ENCODE measurements at regions not wholly inside any gene's neighbourhood (a gene's known extent, or its start where the extent isn't known, plus 50 kb on each side); places are given as distances from the start of the nearest gene placed in this dataset.

DNA sequence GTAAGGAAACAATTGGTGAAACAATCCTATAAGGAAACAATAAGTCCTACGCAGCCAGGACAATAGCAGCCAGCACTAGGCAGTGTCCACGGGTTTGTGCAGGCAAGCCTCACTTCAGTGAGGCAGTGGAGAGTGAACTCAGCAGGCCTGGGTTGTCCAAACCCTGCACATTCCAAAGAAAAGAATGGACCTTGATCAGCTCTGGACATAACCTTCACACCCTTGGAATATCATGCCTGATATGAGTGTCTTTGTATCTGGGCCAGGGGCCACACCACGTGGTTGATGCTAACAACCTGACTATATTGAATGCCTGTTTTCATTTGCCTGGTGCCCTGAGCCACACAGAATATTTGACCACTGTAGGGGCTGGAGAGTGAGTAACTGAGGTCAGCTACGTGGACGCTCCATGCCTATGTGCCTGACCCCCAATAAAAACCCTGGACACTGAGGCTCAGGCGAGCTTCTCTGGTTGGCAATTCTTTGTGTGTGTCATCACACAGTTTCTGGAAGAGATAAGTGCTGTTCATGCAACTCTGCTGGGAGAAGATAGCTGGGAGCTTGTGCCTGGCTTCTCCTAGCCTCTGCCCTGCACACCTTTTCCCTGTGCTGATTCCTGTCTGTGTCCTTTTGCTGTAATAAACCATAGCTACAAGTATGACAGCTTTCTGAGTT, 81.4 kb upstream of the NCOR2 start:
- no peak overlapping the region for H3K27ac ChIP-seq (ENCODE audit: low read length)
- Mint-ChIP-seq H3K36me3 (no peaks in the 10 kb centered on the region), H3K9me3 (peaks cover 0 to 3% of the 10 kb centered on the region in 2 donors), H3K4me1 (peaks cover 5 to 15% of the 10 kb centered on the region in 2 donors), H3K27ac (no peak overlapping the region), H3K4me3 (no peak overlapping the region), H3K27me3 (ENCODE audit: low read depth in 2 of 2) (peaks cover 20 to 25% of the 10 kb centered on the region in 2 donors)
- DNase-seq (no peak), ATAC-seq (no peak)
- no peaks in the 10 kb centered on the region for H3K27me3 ChIP-seq (ENCODE audit: control insufficient read depth, insufficient read depth, low read length)
- WGBS (ENCODE audit: insufficient coverage): 77% methylated on average over 6 of the region's 6 CpGs
- intact Hi-C loops (cut with micrococcal nuclease): no loop called here
- H3K9me3 ChIP-seq (ENCODE audit: control insufficient read depth, insufficient read depth, low read length): peaks cover 5% of the 10 kb centered on the region
- TF ChIP-seq, protein P1, sequence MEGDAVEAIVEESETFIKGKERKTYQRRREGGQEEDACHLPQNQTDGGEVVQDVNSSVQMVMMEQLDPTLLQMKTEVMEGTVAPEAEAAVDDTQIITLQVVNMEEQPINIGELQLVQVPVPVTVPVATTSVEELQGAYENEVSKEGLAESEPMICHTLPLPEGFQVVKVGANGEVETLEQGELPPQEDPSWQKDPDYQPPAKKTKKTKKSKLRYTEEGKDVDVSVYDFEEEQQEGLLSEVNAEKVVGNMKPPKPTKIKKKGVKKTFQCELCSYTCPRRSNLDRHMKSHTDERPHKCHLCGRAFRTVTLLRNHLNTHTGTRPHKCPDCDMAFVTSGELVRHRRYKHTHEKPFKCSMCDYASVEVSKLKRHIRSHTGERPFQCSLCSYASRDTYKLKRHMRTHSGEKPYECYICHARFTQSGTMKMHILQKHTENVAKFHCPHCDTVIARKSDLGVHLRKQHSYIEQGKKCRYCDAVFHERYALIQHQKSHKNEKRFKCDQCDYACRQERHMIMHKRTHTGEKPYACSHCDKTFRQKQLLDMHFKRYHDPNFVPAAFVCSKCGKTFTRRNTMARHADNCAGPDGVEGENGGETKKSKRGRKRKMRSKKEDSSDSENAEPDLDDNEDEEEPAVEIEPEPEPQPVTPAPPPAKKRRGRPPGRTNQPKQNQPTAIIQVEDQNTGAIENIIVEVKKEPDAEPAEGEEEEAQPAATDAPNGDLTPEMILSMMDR (IDR thresholded peaks at IDR 0.05): no peak
- peaks cover 15% of the 10 kb centered on the region for H3K4me1 ChIP-seq (ENCODE audit: control insufficient read depth, insufficient read depth, low read length)
- H3K4me3 ChIP-seq (ENCODE audit: low read length): no peak overlapping the region
- H3K36me3 ChIP-seq (ENCODE audit: control insufficient read depth, insufficient read depth, low read length): no peaks in the 10 kb centered on the region

DNA sequence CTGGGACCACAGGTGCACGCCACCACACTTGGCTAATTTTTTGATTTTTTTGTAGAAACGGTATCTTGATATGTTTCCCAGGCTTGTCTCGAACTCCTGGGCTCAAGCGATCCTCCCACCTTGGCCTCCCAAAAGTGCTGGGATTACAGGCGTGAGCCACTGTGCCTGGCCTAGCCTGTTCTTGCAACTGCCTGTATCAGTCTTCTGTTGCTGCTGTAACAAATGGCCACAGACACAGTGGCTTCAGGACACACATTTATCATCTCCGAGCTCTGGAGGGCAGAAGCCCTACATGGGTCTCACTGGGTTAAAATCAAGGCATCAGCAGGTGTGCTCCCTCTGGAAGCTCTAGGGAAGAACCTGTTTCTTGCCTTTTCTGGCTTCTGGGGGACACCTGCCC, 79.9 kb upstream of the NCOR2 start:
- H3K4me3 Mint-ChIP-seq: no peak overlapping the region
- no peaks in the 10 kb centered on the region for H3K27me3 ChIP-seq (ENCODE audit: control insufficient read depth, insufficient read depth, low read length)
- H3K36me3 ChIP-seq (ENCODE audit: control insufficient read depth, insufficient read depth, low read length): no peaks in the 10 kb centered on the region
- H3K9me3 ChIP-seq (ENCODE audit: control insufficient read depth, insufficient read depth, low read length): peaks cover 5% of the 10 kb centered on the region
- ATAC-seq: no peak
- TF ChIP-seq, protein P1 (IDR thresholded peaks at IDR 0.05): no peak
- H3K36me3 Mint-ChIP-seq: no peaks in the 10 kb centered on the region
- H3K27ac ChIP-seq (ENCODE audit: low read length): no peak overlapping the region
- DNase-seq: no peak
- H3K4me1 Mint-ChIP-seq: peaks cover 5 to 15% of the 10 kb centered on the region in 2 donors
- no peak overlapping the region for H3K27ac Mint-ChIP-seq
- peaks cover 27 to 30% of the 10 kb centered on the region in 2 donors for H3K27me3 Mint-ChIP-seq (ENCODE audit: low read depth in 2 of 2)
- H3K4me3 ChIP-seq (ENCODE audit: low read length): no peak overlapping the region
- peaks cover 0 to 3% of the 10 kb centered on the region in 2 donors for H3K9me3 Mint-ChIP-seq
- 81% methylated on average over 6 of the region's 6 CpGs for WGBS (ENCODE audit: insufficient coverage)
- intact Hi-C loops (cut with micrococcal nuclease): no loop called here
- peaks cover 15% of the 10 kb centered on the region for H3K4me1 ChIP-seq (ENCODE audit: control insufficient read depth, insufficient read depth, low read length)

DNA sequence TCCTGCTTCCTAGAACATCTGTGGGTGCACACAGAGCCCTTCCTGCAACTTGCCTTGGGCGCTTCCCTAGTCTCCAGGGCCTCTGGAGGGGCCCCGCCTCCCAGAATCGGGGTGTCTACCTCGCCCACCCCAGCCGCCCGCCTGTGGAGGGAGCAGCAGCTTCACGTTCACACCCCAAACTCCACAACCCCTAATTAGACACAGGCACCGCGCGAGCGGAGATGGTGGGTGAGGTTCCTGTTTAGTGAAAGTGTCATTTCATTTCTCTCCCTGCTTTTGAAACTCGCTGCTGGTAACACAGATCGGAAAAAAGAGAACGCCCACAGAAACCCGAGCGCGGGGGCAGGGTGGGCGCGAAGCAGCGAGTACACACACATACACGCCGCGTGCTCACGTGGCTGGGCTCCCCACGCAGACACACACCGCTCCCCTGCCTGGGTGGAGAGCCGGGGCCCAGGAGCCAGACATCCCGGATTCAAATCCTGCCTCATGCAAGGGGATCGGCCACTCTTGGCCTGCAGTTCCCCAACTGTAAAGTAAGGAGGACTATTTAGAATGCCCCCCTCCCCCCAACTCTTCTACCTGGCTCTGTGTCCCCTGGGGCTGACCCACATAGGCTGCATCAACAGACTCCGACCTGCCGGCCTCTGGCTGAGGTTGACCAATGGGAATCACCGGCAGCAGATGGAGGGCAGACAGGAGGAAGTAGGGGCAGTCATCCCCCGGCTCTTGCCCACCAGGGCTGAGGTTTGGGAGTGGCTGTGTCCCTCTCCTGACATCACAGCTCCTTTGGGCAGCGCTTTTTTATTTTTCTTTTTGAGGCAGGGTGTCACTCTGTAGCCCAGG, 79.2 kb upstream of the NCOR2 start:
- H3K4me3 ChIP-seq (ENCODE audit: low read length): no peak overlapping the region
- H3K4me1 Mint-ChIP-seq: peaks cover 5 to 15% of the 10 kb centered on the region in 2 donors
- no peaks in the 10 kb centered on the region for H3K27me3 ChIP-seq (ENCODE audit: control insufficient read depth, insufficient read depth, low read length)
- H3K9me3 Mint-ChIP-seq: peaks cover 0 to 3% of the 10 kb centered on the region in 2 donors
- 24% methylated on average over 28 of the region's 34 CpGs for WGBS (ENCODE audit: insufficient coverage)
- peak; percentile 33 to 70 (median 44) for ATAC-seq
- H3K27me3 Mint-ChIP-seq (ENCODE audit: low read depth in 2 of 2): peaks cover 27 to 30% of the 10 kb centered on the region in 2 donors
- peaks cover 5% of the 10 kb centered on the region for H3K9me3 ChIP-seq (ENCODE audit: control insufficient read depth, insufficient read depth, low read length)
- peak overlapping the region in 1 of 2 donors; percentile 11 for H3K27ac Mint-ChIP-seq
- peak in 1 of 2 donors; percentile 37 for DNase-seq
- no peak overlapping the region for H3K27ac ChIP-seq (ENCODE audit: low read length)
- TF ChIP-seq, protein P1 (IDR thresholded peaks at IDR 0.05): no peak
- H3K4me3 Mint-ChIP-seq: no peak overlapping the region
- H3K36me3 Mint-ChIP-seq: no peaks in the 10 kb centered on the region
- H3K4me1 ChIP-seq (ENCODE audit: control insufficient read depth, insufficient read depth, low read length): peaks cover 15% of the 10 kb centered on the region
- H3K36me3 ChIP-seq (ENCODE audit: control insufficient read depth, insufficient read depth, low read length): no peaks in the 10 kb centered on the region
- intact Hi-C loops (cut with micrococcal nuclease): no loop called here
